ENCODE measurements at regions not wholly inside any gene's neighbourhood (a gene's known extent, or its start where the extent isn't known, plus 50 kb on each side); places are given as distances from the start of the nearest gene placed in this dataset.

- no peak for TF ChIP-seq CTCF (IDR thresholded peaks at IDR 0.05; ENCODE audit: unreplicated experiment)
- no peaks in the 10 kb centered on the region for H3K36me3 Mint-ChIP-seq (ENCODE audit: insufficient read depth)
- no peak for DNase-seq (ENCODE audit: low spot score, unreplicated experiment)
- no peak overlapping the region for H3K27ac Mint-ChIP-seq
- H3K4me1 Mint-ChIP-seq (ENCODE audit: low read depth): no peaks in the 10 kb centered on the region
- H3K27me3 Mint-ChIP-seq: peaks cover 35% of the 10 kb centered on the region
- H3K9me3 Mint-ChIP-seq (ENCODE audit: low read depth): no peaks in the 10 kb centered on the region
- no peak overlapping the region for H3K4me3 Mint-ChIP-seq (ENCODE audit: low read depth)
Observed at GRCh38 chr17:6314311-6314710, 120.6 kb downstream of the AIPL1 start.

- TF ChIP-seq CTCF (IDR thresholded peaks at IDR 0.05; ENCODE audit: unreplicated experiment): no peak
- no peak overlapping the region for H3K27ac Mint-ChIP-seq
- H3K4me3 Mint-ChIP-seq (ENCODE audit: low read depth): no peak overlapping the region
- H3K36me3 Mint-ChIP-seq (ENCODE audit: insufficient read depth): no peaks in the 10 kb centered on the region
- DNase-seq (ENCODE audit: low spot score, unreplicated experiment): no peak
- H3K27me3 Mint-ChIP-seq: peaks cover 38% of the 10 kb centered on the region
- H3K9me3 Mint-ChIP-seq (ENCODE audit: low read depth): no peaks in the 10 kb centered on the region
- no peaks in the 10 kb centered on the region for H3K4me1 Mint-ChIP-seq (ENCODE audit: low read depth)
Observed at GRCh38 chr17:6313835-6314234, 121.1 kb downstream of the AIPL1 start.

- H3K27ac Mint-ChIP-seq: peak overlapping the region; percentile 39
- no peaks in the 10 kb centered on the region for H3K9me3 Mint-ChIP-seq (ENCODE audit: low read depth)
- no peak overlapping the region for H3K4me3 Mint-ChIP-seq (ENCODE audit: low read depth)
- no peak for TF ChIP-seq CTCF (IDR thresholded peaks at IDR 0.05; ENCODE audit: unreplicated experiment)
- H3K4me1 Mint-ChIP-seq (ENCODE audit: low read depth): no peaks in the 10 kb centered on the region
- H3K27me3 Mint-ChIP-seq: peaks cover 26% of the 10 kb centered on the region
- H3K36me3 Mint-ChIP-seq (ENCODE audit: insufficient read depth): no peaks in the 10 kb centered on the region
- no peak for DNase-seq (ENCODE audit: low spot score, unreplicated experiment)
Observed at GRCh38 chr17:6306820-6307219, 128.1 kb downstream of the AIPL1 start.

GRCh38 chr17:6305613-6306360 lies 129.1 kb downstream of the AIPL1 start:
- no peaks in the 10 kb centered on the region for H3K9me3 Mint-ChIP-seq (ENCODE audit: low read depth)
- H3K27me3 Mint-ChIP-seq: peaks cover 28% of the 10 kb centered on the region
- no peak for TF ChIP-seq CTCF (IDR thresholded peaks at IDR 0.05; ENCODE audit: unreplicated experiment)
- H3K4me1 Mint-ChIP-seq (ENCODE audit: low read depth): no peaks in the 10 kb centered on the region
- no peak for DNase-seq (ENCODE audit: low spot score, unreplicated experiment)
- peak overlapping the region; percentile 68 for H3K27ac Mint-ChIP-seq
- H3K36me3 Mint-ChIP-seq (ENCODE audit: insufficient read depth): no peaks in the 10 kb centered on the region
- no peak overlapping the region for H3K4me3 Mint-ChIP-seq (ENCODE audit: low read depth)

- H3K27me3 Mint-ChIP-seq: peaks cover 30% of the 10 kb centered on the region
- H3K4me1 Mint-ChIP-seq (ENCODE audit: low read depth): no peaks in the 10 kb centered on the region
- no peak for TF ChIP-seq CTCF (IDR thresholded peaks at IDR 0.05; ENCODE audit: unreplicated experiment)
Observed at GRCh38 chr17:6304894-6305612, 129.9 kb downstream of the AIPL1 start.

More at GRCh38 chr17:6304894-6305612, 129.9 kb downstream of the AIPL1 start:
- no peak for DNase-seq (ENCODE audit: low spot score, unreplicated experiment)
- Mint-ChIP-seq H3K36me3 (ENCODE audit: insufficient read depth) (no peaks in the 10 kb centered on the region), H3K4me3 (ENCODE audit: low read depth) (no peak overlapping the region), H3K9me3 (ENCODE audit: low read depth) (no peaks in the 10 kb centered on the region), H3K27ac (no peak overlapping the region)
